Fibroblast of pulmonary artery (primary cell): ENCODE measurements at regions not wholly inside any gene's neighbourhood (a gene's known extent, or its start where the extent isn't known, plus 50 kb on each side); places are given as distances from the start of the nearest gene placed in this dataset.
A peak's percentile ranks its signal among the peaks of the same experiment; 100 is the strongest.

Experiments used
- DNase-seq: peaks from one replicate; pipeline ENCODE4 v3.0.0-alpha.2; 2010; ENCODE audit warnings: low read depth
- H3K4me3 ChIP-seq: replicated peaks from 2 replicates; pipeline ENCODE4 v1.5.1; 2011; ENCODE audit warnings: low read depth, mild to moderate bottlenecking, control low read depth, low read length, moderate library complexity
- TF ChIP-seq, protein P1 (sequence below): IDR thresholded peaks from 2 replicates; pipeline ENCODE4 v1.5.1; 2011; ENCODE audit warnings: mild to moderate bottlenecking, control low read depth, low read length, inconsistent platforms; ENCODE audit errors: missing control alignments

DNA sequence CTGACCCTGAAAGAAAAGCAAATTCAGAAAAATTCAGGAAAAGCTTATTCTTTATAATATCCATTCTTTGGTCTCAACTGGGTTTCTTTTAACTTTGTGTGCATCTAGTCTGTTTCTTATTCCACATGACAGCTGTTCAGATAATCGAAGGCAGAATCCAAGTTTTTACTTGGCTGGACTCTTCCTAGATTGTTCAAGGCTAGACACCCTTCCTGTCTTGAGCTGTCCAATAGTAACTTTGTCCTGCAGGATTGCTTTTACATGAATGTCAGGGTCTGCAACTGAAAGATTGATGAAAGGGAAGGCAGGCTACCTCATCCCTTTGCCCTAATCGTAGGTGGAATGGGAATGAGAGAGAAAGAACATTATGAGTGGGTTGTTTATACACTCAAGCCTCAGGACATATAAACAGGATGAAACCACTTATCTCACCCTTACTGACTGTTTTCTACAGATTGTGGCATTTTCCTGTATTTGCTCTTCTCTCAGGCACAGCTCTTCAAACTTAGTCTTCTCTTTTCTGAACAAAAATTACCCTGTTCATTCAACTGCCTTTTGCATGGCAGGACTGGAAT lies 76.9 kb downstream of the LEPR start:
- TF ChIP-seq, protein P1, sequence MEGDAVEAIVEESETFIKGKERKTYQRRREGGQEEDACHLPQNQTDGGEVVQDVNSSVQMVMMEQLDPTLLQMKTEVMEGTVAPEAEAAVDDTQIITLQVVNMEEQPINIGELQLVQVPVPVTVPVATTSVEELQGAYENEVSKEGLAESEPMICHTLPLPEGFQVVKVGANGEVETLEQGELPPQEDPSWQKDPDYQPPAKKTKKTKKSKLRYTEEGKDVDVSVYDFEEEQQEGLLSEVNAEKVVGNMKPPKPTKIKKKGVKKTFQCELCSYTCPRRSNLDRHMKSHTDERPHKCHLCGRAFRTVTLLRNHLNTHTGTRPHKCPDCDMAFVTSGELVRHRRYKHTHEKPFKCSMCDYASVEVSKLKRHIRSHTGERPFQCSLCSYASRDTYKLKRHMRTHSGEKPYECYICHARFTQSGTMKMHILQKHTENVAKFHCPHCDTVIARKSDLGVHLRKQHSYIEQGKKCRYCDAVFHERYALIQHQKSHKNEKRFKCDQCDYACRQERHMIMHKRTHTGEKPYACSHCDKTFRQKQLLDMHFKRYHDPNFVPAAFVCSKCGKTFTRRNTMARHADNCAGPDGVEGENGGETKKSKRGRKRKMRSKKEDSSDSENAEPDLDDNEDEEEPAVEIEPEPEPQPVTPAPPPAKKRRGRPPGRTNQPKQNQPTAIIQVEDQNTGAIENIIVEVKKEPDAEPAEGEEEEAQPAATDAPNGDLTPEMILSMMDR, result no peak
- no peak overlapping the region for H3K4me3 ChIP-seq
- DNase-seq, result no peak

DNA sequence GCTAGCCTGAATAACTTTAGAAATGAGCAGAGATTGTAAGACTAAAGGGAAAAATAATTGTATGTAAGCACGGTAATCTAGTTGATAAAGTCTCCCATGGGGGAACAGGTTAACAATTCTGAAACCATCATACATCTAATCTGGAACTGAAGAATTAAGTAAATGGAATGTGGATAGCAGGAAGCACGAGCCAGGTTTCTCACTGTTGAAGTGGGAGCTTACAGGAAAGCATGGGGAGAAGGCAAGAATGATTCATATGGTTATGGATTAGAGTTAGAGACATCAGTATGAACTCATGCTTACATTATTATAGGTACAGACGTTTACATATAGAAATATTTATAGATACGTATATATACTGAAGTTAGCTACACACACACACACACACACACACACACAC lies 83.0 kb downstream of the LEPR start:
- DNase-seq, result no peak
- TF ChIP-seq, protein P1, result no peak
- no peak overlapping the region for H3K4me3 ChIP-seq

DNA sequence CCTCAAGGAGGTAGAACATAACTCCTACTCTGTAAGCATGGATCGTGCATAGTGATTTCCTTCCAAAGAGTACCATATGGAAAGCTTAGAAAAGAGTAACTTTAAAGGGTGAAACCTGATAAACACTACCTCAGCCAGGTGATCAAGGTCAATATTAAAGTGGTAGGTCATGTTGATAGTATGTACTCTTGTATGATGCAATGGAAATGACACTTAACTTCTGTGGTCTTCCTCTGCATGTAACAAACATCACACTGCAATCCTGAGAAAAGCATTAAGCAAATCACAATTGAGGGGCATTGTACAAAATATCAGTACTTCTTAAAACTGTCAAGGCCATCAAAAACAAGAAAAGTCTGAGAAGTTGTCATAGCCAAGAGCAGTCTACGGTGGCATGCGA lies 83.8 kb downstream of the LEPR start:
- TF ChIP-seq, protein P1, result no peak
- no peak overlapping the region for H3K4me3 ChIP-seq
- no peak for DNase-seq

DNA sequence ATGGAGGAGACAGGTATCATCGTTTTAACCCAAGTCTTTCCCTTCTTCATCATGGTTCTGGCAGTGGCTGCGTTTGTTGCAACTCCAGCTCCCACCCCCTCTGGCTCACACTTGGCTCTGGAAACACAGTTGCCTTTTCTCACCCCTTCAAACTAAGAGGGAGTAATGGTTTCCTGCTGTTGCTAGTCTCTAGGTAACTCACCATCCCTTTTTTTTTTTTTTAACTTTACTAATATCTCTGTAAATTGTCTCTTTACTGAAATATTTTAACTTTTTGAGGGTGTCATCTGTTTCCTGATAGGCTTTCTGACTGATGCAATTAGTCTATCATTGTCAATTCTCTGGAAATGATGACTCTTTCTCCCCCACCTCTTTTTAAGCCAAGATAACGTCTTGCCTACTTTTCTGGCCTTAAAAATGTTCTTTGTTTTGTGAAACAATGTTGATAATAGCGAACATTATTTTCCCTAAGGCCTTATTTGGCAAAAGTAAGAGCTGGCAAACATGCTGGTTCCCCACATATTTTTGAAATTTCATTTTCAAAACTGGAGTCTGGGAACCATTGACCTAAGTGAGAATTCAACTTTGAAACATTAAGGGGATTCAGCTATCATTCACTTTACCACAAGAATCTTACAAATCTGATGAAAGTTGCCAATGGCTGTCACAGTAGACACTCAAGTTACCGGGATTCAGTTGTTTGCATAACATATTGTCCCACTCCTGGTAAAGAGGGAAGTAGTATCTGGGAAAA lies 85.3 kb downstream of the LEPR start:
- DNase-seq, result peak; percentile 79
- TF ChIP-seq, protein P1, result no peak
- no peak overlapping the region for H3K4me3 ChIP-seq

DNA sequence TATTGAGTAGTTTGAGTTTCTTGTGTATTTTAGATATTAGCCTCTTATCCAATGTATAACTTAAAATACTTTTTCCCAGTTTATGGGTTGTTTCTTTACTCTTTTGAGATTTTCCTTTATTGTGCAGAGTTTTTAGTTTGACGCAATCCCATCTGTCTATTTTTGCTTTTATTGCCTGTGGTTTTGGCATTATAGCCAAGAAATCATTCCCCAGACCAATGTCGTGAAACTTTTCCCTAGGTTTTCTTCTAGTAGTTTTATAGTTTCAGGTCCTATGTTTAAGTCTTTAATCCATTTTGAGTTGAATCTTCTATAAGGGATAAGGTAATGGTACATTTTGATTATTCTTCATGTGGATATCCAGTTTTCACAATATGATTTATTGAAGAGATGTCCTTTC lies 87.6 kb downstream of the LEPR start:
- no peak overlapping the region for H3K4me3 ChIP-seq
- no peak for DNase-seq
- TF ChIP-seq, protein P1, result no peak

DNA sequence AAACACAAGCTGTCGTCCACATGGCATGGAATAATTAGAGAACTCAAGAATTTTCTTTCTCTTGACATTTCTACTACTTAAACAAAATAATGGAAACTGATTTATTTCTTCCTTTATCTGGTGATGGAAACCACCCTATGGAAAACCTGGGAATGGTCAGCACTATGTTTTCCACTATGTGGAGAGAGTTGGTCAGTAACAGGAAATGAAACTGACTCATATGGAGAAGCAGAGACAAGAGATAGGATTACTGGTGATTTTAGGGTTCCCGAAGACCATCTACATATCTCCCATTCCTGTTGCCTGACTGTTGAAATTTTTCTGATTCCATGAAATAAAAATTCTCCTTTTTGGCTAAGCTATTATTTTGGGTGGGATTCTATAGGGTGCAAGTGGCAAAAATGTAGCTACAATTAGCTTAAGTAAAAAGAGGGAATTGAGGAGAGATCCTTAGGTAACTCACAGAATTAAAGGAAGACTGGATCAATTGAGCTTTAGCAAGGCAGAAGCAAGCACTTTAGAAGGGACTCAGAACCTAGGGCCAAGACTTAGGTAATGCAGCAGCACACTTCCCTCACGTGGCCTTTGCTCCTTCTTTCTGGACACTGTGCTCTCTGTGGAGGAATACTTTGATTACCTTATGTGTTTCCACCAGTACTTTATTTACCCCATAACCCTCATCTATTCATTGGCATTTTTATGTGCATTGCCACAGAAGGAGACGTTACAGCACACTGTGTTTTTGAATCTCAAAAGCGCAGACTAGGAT lies 89.6 kb downstream of the LEPR start:
- TF ChIP-seq, protein P1, result no peak
- DNase-seq, result peak; percentile 74
- no peak overlapping the region for H3K4me3 ChIP-seq
